ENCODE measurements at regions not wholly inside any gene's neighbourhood (a gene's known extent, or its start where the extent isn't known, plus 50 kb on each side); places are given as distances from the start of the nearest gene placed in this dataset.

GRCh38 chr5:82754036-82754746 is 323.0 kb downstream of the TMEM167A start:
- in situ Hi-C loops (cut with MboI), result no loop called here
- H3K79me2 ChIP-seq (ENCODE audit: control insufficient read depth, insufficient read depth, low read length), result no peaks in the 10 kb centered on the region
- H3K9me1 ChIP-seq (ENCODE audit: control insufficient read depth, insufficient read depth, low read length), result no peaks in the 10 kb centered on the region
- H4K20me1 ChIP-seq (replicated peaks; ENCODE audit: control insufficient read depth, insufficient read depth, low read length), result no peaks in the 10 kb centered on the region
- FAIRE-seq (no peak), ATAC-seq (no peak), DNase-seq (ENCODE audit: extremely low read depth in 1 of 4, low spot score in 3 of 4) (no peak)
- no peak overlapping the region for H3K27ac ChIP-seq (ENCODE audit: extremely low read depth, low read depth, low read length)
- intact Hi-C loops (cut with micrococcal nuclease), result no loop called here
- H3K9ac ChIP-seq (ENCODE audit: insufficient read depth in 1 of 2, low read depth in 2 of 2, low read length in 2 of 2), result no peak overlapping the region
- POLR2A ChIA-PET, result interaction anchor here (0.6 kb wide), 1 partner anchor 14 kb away, joined by 3 read pairs; no protein-coding TSS in a partner anchor
- no peak overlapping the region for H3K4me2 ChIP-seq (ENCODE audit: insufficient read depth, low read length)
- BruUV-seq (replicated peaks), result no TSS peak
- 0% methylated on average over 3 of the region's 3 CpGs for WGBS (ENCODE audit: insufficient coverage, low coverage, missing lambda C conversion rate)
- H3K9me3 ChIP-seq (replicated peaks; ENCODE audit: control insufficient read depth, insufficient read depth, low read depth, low read length), result no peaks in the 10 kb centered on the region
- H3K36me3 ChIP-seq (ENCODE audit: control insufficient read depth, insufficient read depth, low read length), result no peaks in the 10 kb centered on the region
- CTCF ChIA-PET (ENCODE audit: low intra/inter-chr PET ratio), result no interaction called here
- H3K4me1 ChIP-seq (replicated peaks in 1 of 2; ENCODE audit: control insufficient read depth in 2 of 2, insufficient read depth in 2 of 2, low read length in 2 of 2), result no peaks in the 10 kb centered on the region
- no peak overlapping the region for H2AFZ ChIP-seq (ENCODE audit: low read depth, low read length)
- H3K4me3 ChIP-seq, result no peak overlapping the region
- no peaks in the 10 kb centered on the region for H3K27me3 ChIP-seq (ENCODE audit: control insufficient read depth in 2 of 2, insufficient read depth in 2 of 2, low read length in 2 of 2)
- TF ChIP-seq TFAM (CRISPR knock-in tag; conservative IDR thresholded peaks at IDR 0.05), result no peak
- no peak for TF ChIP-seq ILF3 (IDR thresholded peaks at IDR 0.05; ENCODE audit: borderline replicate concordance)
- TF ChIP-seq HINFP (tag; conservative IDR thresholded peaks at IDR 0.05; ENCODE audit: low read depth), result no peak
- TF ChIP-seq TFAP4 (CRISPR knock-in tag; IDR thresholded peaks at IDR 0.05; ENCODE audit: borderline replicate concordance), result no peak
- no peak for TF ChIP-seq HLTF (IDR thresholded peaks at IDR 0.05)
- TF ChIP-seq ELF2 (CRISPR knock-in tag; IDR thresholded peaks at IDR 0.05), result no peak
- TF ChIP-seq ZNF589 (CRISPR knock-in tag; IDR thresholded peaks at IDR 0.05; ENCODE audit: low read depth), result no peak
- TF ChIP-seq CBX1 (IDR thresholded peaks at IDR 0.05; ENCODE audit: low read depth), result no peak
- no peak for TF ChIP-seq KDM2B (CRISPR knock-in tag; IDR thresholded peaks at IDR 0.05)
- no peak for TF ChIP-seq CREBBP (IDR thresholded peaks at IDR 0.05; ENCODE audit: low read depth, low read length)
- no peak for TF ChIP-seq ZC3H4 (CRISPR knock-in tag; IDR thresholded peaks at IDR 0.05; ENCODE audit: borderline replicate concordance)
- no peak for TF ChIP-seq KAT7 (CRISPR knock-in tag; IDR thresholded peaks at IDR 0.05; ENCODE audit: borderline replicate concordance)
- no peak for TF ChIP-seq GATAD2B (IDR thresholded peaks at IDR 0.05; ENCODE audit: borderline replicate concordance)
- TF ChIP-seq ZNF75A (CRISPR knock-in tag; IDR thresholded peaks at IDR 0.05), result no peak
- no peak for TF ChIP-seq TCF7 (IDR thresholded peaks at IDR 0.05; ENCODE audit: borderline replicate concordance)
- TF ChIP-seq ILK (tag; IDR thresholded peaks at IDR 0.05; ENCODE audit: borderline replicate concordance, low read depth), result no peak
